HK-2 (cell line): ENCODE measurements at regions not wholly inside any gene's neighbourhood (a gene's known extent, or its start where the extent isn't known, plus 50 kb on each side); places are given as distances from the start of the nearest gene placed in this dataset.
"Not testable (repeated sequence)": the region's sequence is repeated elsewhere in the genome, so short reads cannot be mapped to it uniquely, and the experiment has no call there.

Experiments used
- DNase-seq: peaks from one replicate; pipeline ENCODE4 v3.0.0-alpha.2; 2018; ENCODE audit not compliant: unreplicated experiment

- no peak for DNase-seq
Observed at GRCh38 chr7:98771941-98772603, 97.7 kb downstream of the TMEM130 start.

- DNase-seq = no peak
Observed at GRCh38 chr7:98774884-98775283, 94.9 kb downstream of the TMEM130 start.

- no peak for DNase-seq
Observed at GRCh38 chr7:98777051-98777450, 92.8 kb downstream of the TMEM130 start.

- no peak for DNase-seq
Observed at GRCh38 chr7:98778421-98778820, 91.4 kb downstream of the TMEM130 start.

- no peak for DNase-seq
Observed at GRCh38 chr7:98779800-98780587, 89.8 kb downstream of the TMEM130 start.

- no peak for DNase-seq
Observed at GRCh38 chr7:98784216-98784785, 85.5 kb downstream of the TMEM130 start.

- no peak for DNase-seq
Observed at GRCh38 chr7:98785929-98786571, 83.8 kb downstream of the TMEM130 start.

DNA sequence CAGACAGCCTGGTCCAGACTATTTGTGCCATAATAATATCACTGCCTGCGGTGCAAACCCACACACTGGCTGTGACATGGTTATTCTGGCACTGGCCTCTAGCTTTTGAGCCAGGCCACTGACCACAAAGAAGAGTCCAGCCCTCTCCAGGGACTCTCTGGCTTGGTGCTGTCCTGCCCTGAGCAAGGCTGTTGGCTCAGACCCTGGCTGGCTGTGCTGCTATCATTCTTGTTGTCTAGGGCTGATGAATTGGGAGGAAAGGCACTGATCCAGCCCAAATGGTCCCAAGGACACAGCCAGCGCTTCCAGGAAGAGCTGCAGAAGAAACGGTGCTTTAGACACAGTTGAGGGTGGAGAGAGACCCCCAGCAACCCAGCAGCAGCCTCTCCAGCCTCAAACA, 80.8 kb downstream of the TMEM130 start:
- DNase-seq = no peak

GRCh38 chr7:98794453-98794852, 75.4 kb downstream of the TMEM130 start:
- not testable (repeated sequence) for DNase-seq

DNA sequence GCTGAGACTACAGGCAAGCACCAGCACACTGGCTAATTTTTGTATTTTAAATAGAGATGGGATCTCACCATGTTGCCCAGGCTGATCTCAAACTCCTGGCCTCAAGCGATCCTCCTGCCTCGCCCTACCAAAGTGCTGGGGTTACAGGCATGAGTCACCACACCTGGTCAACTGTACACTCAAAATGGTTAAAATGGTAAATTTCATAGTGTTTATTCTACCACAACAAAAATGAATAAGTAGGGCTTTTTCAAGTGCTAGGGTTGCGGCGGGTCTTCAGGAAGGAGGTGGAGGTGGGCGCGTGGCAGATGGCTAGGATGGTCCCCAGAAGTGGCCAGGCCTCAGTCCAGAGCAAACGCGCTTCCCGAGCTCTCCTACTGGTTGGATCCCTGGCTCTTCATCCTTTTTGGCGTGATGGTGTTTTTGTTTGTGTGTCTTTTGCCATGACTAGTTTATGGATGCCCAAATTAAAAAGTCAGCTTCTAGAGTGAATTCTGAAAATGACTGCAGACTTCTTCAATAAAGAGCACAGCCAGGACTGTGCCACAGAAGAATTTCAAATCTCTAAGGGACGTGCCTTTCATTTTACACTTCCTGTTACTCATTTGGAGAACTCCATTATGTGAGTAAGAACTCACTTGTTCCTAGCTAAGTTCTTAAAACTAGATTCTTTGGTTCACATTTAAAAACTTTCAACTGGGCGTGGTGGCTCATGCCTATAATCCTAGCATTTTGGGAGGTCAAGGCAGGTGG, 73.9 kb downstream of the TMEM130 start:
- no peak for DNase-seq
